Fibroblast of lung (primary cell): ENCODE measurements at regions not wholly inside any gene's neighbourhood (a gene's known extent, or its start where the extent isn't known, plus 50 kb on each side); places are given as distances from the start of the nearest gene placed in this dataset.

ENCODE experiments used
- DNase-seq, 2 donors: peaks; one replicate each; pipeline versions ENCODE4 v3.0.0 to v3.0.0-alpha.2; 2010; ENCODE audit warnings: low read depth in 2 of 2
- H2AFZ ChIP-seq: 2 replicates; pipeline ENCODE4 v1.5.1; 2012; ENCODE audit warnings: low read length, control low read depth, inconsistent platforms
- H3K27ac ChIP-seq: 2 replicates; pipeline ENCODE4 v1.5.1; 2011; ENCODE audit warnings: low read length, control low read depth; ENCODE audit not compliant: insufficient read depth
- H3K27me3 ChIP-seq: 2 replicates; pipeline ENCODE4 v1.5.1; 2011; ENCODE audit warnings: mild to moderate bottlenecking, low read length; ENCODE audit not compliant: control insufficient read depth, insufficient read depth
- H3K36me3 ChIP-seq: 2 replicates; pipeline ENCODE4 v1.5.1; 2011; ENCODE audit warnings: low read length; ENCODE audit not compliant: control insufficient read depth, insufficient read depth
- H3K4me1 ChIP-seq: 2 replicates; pipeline ENCODE4 v1.5.1; 2011; ENCODE audit warnings: low read length; ENCODE audit not compliant: control insufficient read depth, insufficient read depth; ENCODE audit errors: extremely low read depth
- H3K4me2 ChIP-seq: 2 replicates; pipeline ENCODE4 v1.5.1; 2011; ENCODE audit warnings: low read length, control low read depth; ENCODE audit not compliant: insufficient read depth; ENCODE audit errors: extremely low read depth
- H3K4me3 ChIP-seq, 4 experiments: fragments of 200-600 bp in 1 of 4; sonication (generic) in 1 of 4; replicated peaks in 1 of 4; 2 replicates each; pipeline ENCODE4 v1.5.1; 2011 to 2016; ENCODE audit warnings: low read length in 4 of 4, low read depth in 3 of 4, mild to moderate bottlenecking in 3 of 4, control low read depth in 2 of 4, inconsistent platforms in 1 of 4, mixed read lengths in 1 of 4; ENCODE audit not compliant: insufficient read depth in 1 of 4; ENCODE audit errors: control extremely low read depth in 1 of 4
- H3K79me2 ChIP-seq: 2 replicates; pipeline ENCODE4 v1.5.1; 2012; ENCODE audit warnings: mild to moderate bottlenecking, low read length, inconsistent platforms; ENCODE audit not compliant: control insufficient read depth, insufficient read depth
- H3K9ac ChIP-seq: 2 replicates; pipeline ENCODE4 v1.5.1; 2011; ENCODE audit warnings: mild to moderate bottlenecking, low read length, control low read depth; ENCODE audit not compliant: insufficient read depth
- H3K9me3 ChIP-seq: 2 replicates; pipeline ENCODE4 v1.5.1; 2012; ENCODE audit warnings: low read depth, low read length; ENCODE audit not compliant: control insufficient read depth, insufficient read depth
- H4K20me1 ChIP-seq: 2 replicates; pipeline ENCODE4 v1.5.1; 2011; ENCODE audit warnings: low read length; ENCODE audit not compliant: control insufficient read depth, insufficient read depth; ENCODE audit errors: extremely low read depth
- CTCF ChIP-seq, 2 donors: IDR thresholded peaks in 1 of 2; conservative IDR thresholded peaks in 1 of 2; 1 replicate in 1 of 2; 2 replicates in 1 of 2; pipeline ENCODE4 v1.5.1; 2011 to 2012; ENCODE audit warnings: low read length in 2 of 2, control low read depth in 1 of 2, inconsistent platforms in 1 of 2, low read depth in 1 of 2, mild to moderate bottlenecking in 1 of 2
- EZH2 ChIP-seq: IDR thresholded peaks from 2 replicates; pipeline ENCODE4 v1.5.1; 2012; ENCODE audit warnings: low read length, control low read depth, mild to moderate bottlenecking; ENCODE audit errors: missing control alignments

- no peaks in the 10 kb centered on the region for H3K9me3 ChIP-seq
- no peaks in the 10 kb centered on the region for H3K4me1 ChIP-seq
- no peak for TF ChIP-seq CTCF (conservative IDR thresholded peaks at IDR 0.05 in 1 of 2, IDR thresholded peaks at IDR 0.05 in 1 of 2; ENCODE audit: low read depth in 1 of 2, low read length in 2 of 2)
- TF ChIP-seq EZH2: no peak
- DNase-seq: no peak
- no peaks in the 10 kb centered on the region for H4K20me1 ChIP-seq
- H3K27ac ChIP-seq: no peak overlapping the region
- no peaks in the 10 kb centered on the region for H3K36me3 ChIP-seq
- no peaks in the 10 kb centered on the region for H3K27me3 ChIP-seq
- no peak overlapping the region for H2AFZ ChIP-seq
- no peak overlapping the region for H3K4me3 ChIP-seq
- H3K79me2 ChIP-seq: no peaks in the 10 kb centered on the region
- no peak overlapping the region for H3K9ac ChIP-seq
- H3K4me2 ChIP-seq: no peak overlapping the region
Measured at GRCh38 chr16:8110572-8111514, 479.5 kb downstream of the TMEM114 start.

DNA sequence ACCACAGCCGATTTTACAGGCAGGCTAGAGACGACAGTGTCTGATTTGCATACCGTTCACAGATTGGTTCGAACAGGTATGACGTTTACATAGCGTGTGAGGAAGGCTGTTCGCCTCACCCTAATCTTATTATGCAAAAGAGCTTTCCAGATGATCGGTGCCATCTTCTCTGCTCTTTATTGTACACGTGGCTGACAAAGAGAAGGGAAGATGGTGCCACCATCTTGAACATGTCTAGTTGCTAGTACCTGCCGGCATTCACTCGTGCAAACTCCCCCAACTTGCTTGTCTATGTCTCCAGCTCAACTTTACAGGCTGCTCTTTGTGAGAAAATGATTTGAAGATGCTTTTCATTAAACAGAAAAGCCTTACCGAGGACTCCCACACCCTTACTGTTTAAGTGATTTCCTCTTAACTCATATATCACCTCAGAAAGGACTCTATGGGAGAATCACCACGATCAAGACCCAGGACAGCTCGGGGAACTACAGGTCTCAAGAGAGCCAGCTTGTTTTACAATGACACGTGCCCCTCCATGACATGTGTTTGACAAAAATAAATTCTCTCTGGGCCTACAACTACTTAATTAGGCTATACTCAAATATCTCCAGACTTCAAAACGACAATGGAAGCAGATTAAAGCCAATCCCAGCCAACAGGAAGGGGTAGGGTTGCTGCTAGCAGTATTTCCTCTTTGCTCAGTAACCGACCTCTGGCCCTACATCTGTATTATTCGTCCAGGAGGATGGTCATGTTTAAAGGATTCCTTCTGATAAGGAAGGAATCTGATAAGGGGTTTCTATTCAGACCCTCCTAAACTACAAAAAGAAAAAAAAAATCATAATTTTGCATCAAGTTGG is 480.6 kb downstream of the TMEM114 start:
- Histone ChIP-seq H3K27me3 (no peaks in the 10 kb centered on the region), H3K79me2 (no peaks in the 10 kb centered on the region), H3K9me3 (no peaks in the 10 kb centered on the region), H3K9ac (no peak overlapping the region), H3K27ac (no peak overlapping the region), H3K4me2 (no peak overlapping the region), H3K4me1 (no peaks in the 10 kb centered on the region), H3K4me3 (no peak overlapping the region), H4K20me1 (no peaks in the 10 kb centered on the region), H2AFZ (no peak overlapping the region), H3K36me3 (no peaks in the 10 kb centered on the region)
- no peak for TF ChIP-seq CTCF (conservative IDR thresholded peaks at IDR 0.05 in 1 of 2, IDR thresholded peaks at IDR 0.05 in 1 of 2; ENCODE audit: low read depth in 1 of 2, low read length in 2 of 2)
- no peak for TF ChIP-seq EZH2
- DNase-seq: no peak

DNA sequence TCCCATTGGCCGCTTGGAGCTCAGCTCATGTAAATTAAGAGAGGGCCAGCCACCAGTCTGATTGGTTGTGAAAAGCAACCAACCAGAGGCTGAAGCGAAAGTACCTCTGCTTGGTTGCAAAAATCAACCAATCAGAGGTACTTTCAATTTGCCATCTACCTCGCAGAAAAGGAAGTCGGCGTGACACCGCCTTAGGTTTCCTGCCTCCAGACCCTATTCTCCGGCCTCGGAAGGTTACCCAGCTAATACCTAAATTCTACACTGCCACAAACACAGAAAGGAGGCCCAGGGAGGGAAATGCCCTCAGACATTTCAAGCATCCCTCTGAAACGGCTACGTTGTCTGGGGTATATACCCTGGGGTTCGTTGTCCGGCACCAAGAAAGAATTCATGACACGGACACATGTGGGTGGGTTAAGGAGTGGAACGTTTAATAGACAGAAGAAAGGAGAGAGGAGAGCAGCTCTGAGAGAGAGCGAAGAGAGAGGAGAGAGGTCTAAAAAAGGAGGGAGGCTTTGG is 481.3 kb downstream of the TMEM114 start:
- Histone ChIP-seq H3K9me3 (no peaks in the 10 kb centered on the region), H3K27ac (no peak overlapping the region), H3K79me2 (no peaks in the 10 kb centered on the region), H3K4me3 (no peak overlapping the region), H2AFZ (no peak overlapping the region), H3K4me1 (no peaks in the 10 kb centered on the region), H3K27me3 (no peaks in the 10 kb centered on the region), H4K20me1 (no peaks in the 10 kb centered on the region), H3K4me2 (no peak overlapping the region), H3K9ac (no peak overlapping the region), H3K36me3 (no peaks in the 10 kb centered on the region)
- TF ChIP-seq EZH2 (no peak), CTCF (conservative IDR thresholded peaks at IDR 0.05 in 1 of 2, IDR thresholded peaks at IDR 0.05 in 1 of 2; ENCODE audit: low read depth in 1 of 2, low read length in 2 of 2) (no peak)
- DNase-seq: no peak
